ENCODE measurements at regions not wholly inside any gene's neighbourhood (a gene's known extent, or its start where the extent isn't known, plus 50 kb on each side); places are given as distances from the start of the nearest gene placed in this dataset.

- TF ChIP-seq CTCF (conservative IDR thresholded peaks at IDR 0.05) = no peak
- no peak for TF ChIP-seq EZH2 (IDR thresholded peaks at IDR 0.05; ENCODE audit: low read depth)
Observed at GRCh38 chr7:17588730-17589129, 290.3 kb downstream of the AHR start.

Data from PC-9 (cell line).